ENCODE measurements at regions not wholly inside any gene's neighbourhood (a gene's known extent, or its start where the extent isn't known, plus 50 kb on each side); places are given as distances from the start of the nearest gene placed in this dataset.
"Not testable (repeated sequence)": the region's sequence is repeated elsewhere in the genome, so short reads cannot be mapped to it uniquely, and the experiment has no call there.

DNA sequence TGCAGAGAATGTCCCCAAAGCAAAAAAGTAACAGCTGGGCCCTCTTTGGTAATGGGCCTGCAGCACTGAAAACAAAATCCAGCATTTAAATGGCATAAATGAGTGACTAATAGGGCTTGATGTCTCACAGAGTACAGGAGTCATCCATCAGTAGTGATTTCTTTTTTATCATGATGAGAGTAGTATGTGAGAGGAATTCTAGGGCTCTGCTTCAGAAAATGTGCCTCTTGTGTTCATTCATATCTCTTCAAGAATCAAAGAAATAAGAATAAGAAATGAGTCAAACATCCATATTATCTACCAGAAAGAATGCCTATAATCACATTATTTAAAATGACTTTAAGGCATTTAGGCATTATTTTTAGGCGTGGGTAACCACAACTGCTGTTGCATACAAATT, 792.9 kb upstream of the HTR2C start:
- Histone ChIP-seq H3K4me3 (replicated peaks; ENCODE audit: insufficient read depth, low read length) (no peak overlapping the region), H3K27ac (replicated peaks) (no peak overlapping the region), H3K27me3 (ENCODE audit: insufficient read depth, poor library complexity, severe bottlenecking) (no peaks in the 10 kb centered on the region)
- TF ChIP-seq, protein P1, sequence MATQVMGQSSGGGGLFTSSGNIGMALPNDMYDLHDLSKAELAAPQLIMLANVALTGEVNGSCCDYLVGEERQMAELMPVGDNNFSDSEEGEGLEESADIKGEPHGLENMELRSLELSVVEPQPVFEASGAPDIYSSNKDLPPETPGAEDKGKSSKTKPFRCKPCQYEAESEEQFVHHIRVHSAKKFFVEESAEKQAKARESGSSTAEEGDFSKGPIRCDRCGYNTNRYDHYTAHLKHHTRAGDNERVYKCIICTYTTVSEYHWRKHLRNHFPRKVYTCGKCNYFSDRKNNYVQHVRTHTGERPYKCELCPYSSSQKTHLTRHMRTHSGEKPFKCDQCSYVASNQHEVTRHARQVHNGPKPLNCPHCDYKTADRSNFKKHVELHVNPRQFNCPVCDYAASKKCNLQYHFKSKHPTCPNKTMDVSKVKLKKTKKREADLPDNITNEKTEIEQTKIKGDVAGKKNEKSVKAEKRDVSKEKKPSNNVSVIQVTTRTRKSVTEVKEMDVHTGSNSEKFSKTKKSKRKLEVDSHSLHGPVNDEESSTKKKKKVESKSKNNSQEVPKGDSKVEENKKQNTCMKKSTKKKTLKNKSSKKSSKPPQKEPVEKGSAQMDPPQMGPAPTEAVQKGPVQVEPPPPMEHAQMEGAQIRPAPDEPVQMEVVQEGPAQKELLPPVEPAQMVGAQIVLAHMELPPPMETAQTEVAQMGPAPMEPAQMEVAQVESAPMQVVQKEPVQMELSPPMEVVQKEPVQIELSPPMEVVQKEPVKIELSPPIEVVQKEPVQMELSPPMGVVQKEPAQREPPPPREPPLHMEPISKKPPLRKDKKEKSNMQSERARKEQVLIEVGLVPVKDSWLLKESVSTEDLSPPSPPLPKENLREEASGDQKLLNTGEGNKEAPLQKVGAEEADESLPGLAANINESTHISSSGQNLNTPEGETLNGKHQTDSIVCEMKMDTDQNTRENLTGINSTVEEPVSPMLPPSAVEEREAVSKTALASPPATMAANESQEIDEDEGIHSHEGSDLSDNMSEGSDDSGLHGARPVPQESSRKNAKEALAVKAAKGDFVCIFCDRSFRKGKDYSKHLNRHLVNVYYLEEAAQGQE (IDR thresholded peaks at IDR 0.05; ENCODE audit: insufficient replicate concordance, low read depth), result no peak
- TF ChIP-seq SPI1 (IDR thresholded peaks at IDR 0.05; ENCODE audit: borderline replicate concordance, low read depth) (no peak), GABPA (IDR thresholded peaks at IDR 0.05; ENCODE audit: low read depth) (no peak)
- TF ChIP-seq, protein P2, sequence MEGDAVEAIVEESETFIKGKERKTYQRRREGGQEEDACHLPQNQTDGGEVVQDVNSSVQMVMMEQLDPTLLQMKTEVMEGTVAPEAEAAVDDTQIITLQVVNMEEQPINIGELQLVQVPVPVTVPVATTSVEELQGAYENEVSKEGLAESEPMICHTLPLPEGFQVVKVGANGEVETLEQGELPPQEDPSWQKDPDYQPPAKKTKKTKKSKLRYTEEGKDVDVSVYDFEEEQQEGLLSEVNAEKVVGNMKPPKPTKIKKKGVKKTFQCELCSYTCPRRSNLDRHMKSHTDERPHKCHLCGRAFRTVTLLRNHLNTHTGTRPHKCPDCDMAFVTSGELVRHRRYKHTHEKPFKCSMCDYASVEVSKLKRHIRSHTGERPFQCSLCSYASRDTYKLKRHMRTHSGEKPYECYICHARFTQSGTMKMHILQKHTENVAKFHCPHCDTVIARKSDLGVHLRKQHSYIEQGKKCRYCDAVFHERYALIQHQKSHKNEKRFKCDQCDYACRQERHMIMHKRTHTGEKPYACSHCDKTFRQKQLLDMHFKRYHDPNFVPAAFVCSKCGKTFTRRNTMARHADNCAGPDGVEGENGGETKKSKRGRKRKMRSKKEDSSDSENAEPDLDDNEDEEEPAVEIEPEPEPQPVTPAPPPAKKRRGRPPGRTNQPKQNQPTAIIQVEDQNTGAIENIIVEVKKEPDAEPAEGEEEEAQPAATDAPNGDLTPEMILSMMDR (IDR thresholded peaks at IDR 0.05; ENCODE audit: insufficient read depth, low read length), result no peak
- DNase-seq (ENCODE audit: low read depth in 1 of 2, low spot score in 1 of 2), result no peak

DNA sequence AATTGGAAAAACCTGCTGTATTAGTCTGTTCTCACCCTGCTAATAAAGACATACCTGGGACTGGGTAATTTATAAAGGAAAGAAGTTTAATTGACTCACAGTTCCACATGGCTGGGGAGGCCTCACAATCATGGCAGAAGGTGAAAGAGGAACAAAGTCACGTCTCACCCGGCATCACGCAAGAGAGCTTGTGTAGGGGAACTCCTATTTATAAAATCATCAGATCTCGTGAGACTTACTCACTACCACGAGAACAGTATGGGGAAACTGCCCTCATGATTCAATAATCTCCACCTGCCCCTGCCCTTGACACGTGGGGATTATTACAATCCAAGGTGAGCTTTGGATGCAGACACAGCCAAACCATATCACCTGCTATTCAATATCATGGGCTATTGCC, 799.1 kb upstream of the HTR2C start:
- H3K27ac ChIP-seq (replicated peaks); H3K27me3 ChIP-seq (ENCODE audit: insufficient read depth, poor library complexity, severe bottlenecking); H3K4me3 ChIP-seq (replicated peaks; ENCODE audit: insufficient read depth, low read length): not testable (repeated sequence)
- peak in 1 of 2 experiments; percentile 2 for DNase-seq (ENCODE audit: low read depth in 1 of 2, low spot score in 1 of 2)

DNA sequence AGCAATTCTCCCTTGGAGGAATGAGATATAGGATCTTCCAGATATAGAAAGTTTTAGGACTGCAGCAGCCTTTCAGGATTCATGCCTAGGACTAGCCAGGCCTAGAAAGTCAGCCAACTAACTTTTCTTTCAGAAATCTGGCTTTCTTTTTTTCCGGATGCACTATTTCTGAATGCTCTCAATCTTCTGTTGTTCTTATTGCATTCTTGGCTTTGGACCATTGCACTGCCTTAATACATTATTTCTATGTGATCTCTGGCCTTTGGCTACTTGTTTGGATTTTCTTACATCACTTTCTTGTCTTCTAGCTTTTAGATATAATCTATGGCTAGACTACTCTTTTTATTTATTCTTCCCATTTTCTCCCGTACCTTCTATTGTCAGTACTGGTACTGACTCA, 813.1 kb upstream of the HTR2C start:
- TF ChIP-seq, protein P1 (IDR thresholded peaks at IDR 0.05; ENCODE audit: insufficient replicate concordance, low read depth), result no peak
- no peak for TF ChIP-seq POLR2AphosphoS5 (IDR thresholded peaks at IDR 0.05; ENCODE audit: low read depth)
- TF ChIP-seq GABPA (IDR thresholded peaks at IDR 0.05; ENCODE audit: low read depth), result no peak
- no peak for TF ChIP-seq SPI1 (IDR thresholded peaks at IDR 0.05; ENCODE audit: borderline replicate concordance, low read depth)
- TF ChIP-seq, protein P2 (IDR thresholded peaks at IDR 0.05; ENCODE audit: insufficient read depth, low read length), result no peak
- Histone ChIP-seq H3K4me3 (replicated peaks; ENCODE audit: insufficient read depth, low read length) (no peak overlapping the region), H3K27ac (replicated peaks) (no peak overlapping the region), H3K27me3 (ENCODE audit: insufficient read depth, poor library complexity, severe bottlenecking) (no peaks in the 10 kb centered on the region)
- no peak for DNase-seq (ENCODE audit: low read depth in 1 of 2, low spot score in 1 of 2)

DNA sequence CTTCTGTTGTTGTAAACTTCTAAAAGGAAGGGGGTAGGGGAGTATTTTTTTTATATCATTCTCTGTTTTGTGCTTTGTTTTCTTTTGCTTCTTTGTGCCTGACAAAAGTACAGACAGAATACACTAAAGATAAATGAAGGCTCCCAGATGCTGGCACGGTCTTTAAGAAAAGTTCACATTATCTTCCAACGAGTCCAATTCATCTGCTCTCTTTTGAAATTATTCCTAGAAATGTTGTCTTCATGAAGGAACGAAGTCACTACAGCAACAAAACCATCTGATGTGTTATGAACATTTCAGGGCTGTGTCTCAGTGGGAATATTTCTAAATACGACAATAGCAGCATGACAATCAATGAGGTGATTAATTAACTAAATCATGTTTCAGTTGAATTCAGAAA, 813.8 kb upstream of the HTR2C start:
- TF ChIP-seq, protein P2 (IDR thresholded peaks at IDR 0.05; ENCODE audit: insufficient read depth, low read length), result no peak
- TF ChIP-seq, protein P1 (IDR thresholded peaks at IDR 0.05; ENCODE audit: insufficient replicate concordance, low read depth), result no peak
- no peak for TF ChIP-seq GABPA (IDR thresholded peaks at IDR 0.05; ENCODE audit: low read depth)
- no peak for TF ChIP-seq POLR2AphosphoS5 (IDR thresholded peaks at IDR 0.05; ENCODE audit: low read depth)
- TF ChIP-seq SPI1 (IDR thresholded peaks at IDR 0.05; ENCODE audit: borderline replicate concordance, low read depth), result no peak
- no peak overlapping the region for H3K27ac ChIP-seq (replicated peaks)
- H3K4me3 ChIP-seq (replicated peaks; ENCODE audit: insufficient read depth, low read length), result no peak overlapping the region
- H3K27me3 ChIP-seq (ENCODE audit: insufficient read depth, poor library complexity, severe bottlenecking), result no peaks in the 10 kb centered on the region
- DNase-seq (ENCODE audit: low read depth in 1 of 2, low spot score in 1 of 2), result no peak
